ENCODE measurements at regions not wholly inside any gene's neighbourhood (a gene's known extent, or its start where the extent isn't known, plus 50 kb on each side); places are given as distances from the start of the nearest gene placed in this dataset.
"Not testable (repeated sequence)": the region's sequence is repeated elsewhere in the genome, so short reads cannot be mapped to it uniquely, and the experiment has no call there.

GRCh38 chr6:94902974-94903628, 674.2 kb upstream of the MANEA start:
- Mint-ChIP-seq H3K27ac (no peak overlapping the region), H3K9me3 (peaks cover 23 to 25% of the 10 kb centered on the region in 2 donors), H3K36me3 (no peaks in the 10 kb centered on the region)
- no peak for ATAC-seq
- no peak for DNase-seq (ENCODE audit: low spot score in 2 of 2)

GRCh38 chr6:94899191-94899590, 678.1 kb upstream of the MANEA start:
- no peak for DNase-seq (ENCODE audit: low spot score in 2 of 2)
- H3K36me3 Mint-ChIP-seq = no peaks in the 10 kb centered on the region
- H3K27ac Mint-ChIP-seq = no peak overlapping the region
- peaks cover 9 to 10% of the 10 kb centered on the region in 2 donors for H3K9me3 Mint-ChIP-seq
- no peak for ATAC-seq

GRCh38 chr6:94894300-94894699, 683.0 kb upstream of the MANEA start:
- DNase-seq (ENCODE audit: low spot score in 2 of 2) (no peak), ATAC-seq (no peak)
- Mint-ChIP-seq H3K27ac (no peak overlapping the region), H3K36me3 (no peaks in the 10 kb centered on the region), H3K9me3 (no peaks in the 10 kb centered on the region)

- DNase-seq (ENCODE audit: low spot score in 2 of 2) (no peak), ATAC-seq (no peak)
- no peaks in the 10 kb centered on the region for H3K9me3 Mint-ChIP-seq
- no peaks in the 10 kb centered on the region for H3K36me3 Mint-ChIP-seq
- no peak overlapping the region for H3K27ac Mint-ChIP-seq
Measured at GRCh38 chr6:94893327-94893726, 684.0 kb upstream of the MANEA start.

GRCh38 chr6:94873819-94874218, 703.5 kb upstream of the MANEA start:
- not testable (repeated sequence) for DNase-seq (ENCODE audit: low spot score in 2 of 2); ATAC-seq; H3K36me3 Mint-ChIP-seq; H3K27ac Mint-ChIP-seq
- H3K9me3 Mint-ChIP-seq = peaks cover 4 to 11% of the 10 kb centered on the region in 2 donors

GRCh38 chr6:94862112-94862511, 715.2 kb upstream of the MANEA start:
- no peak overlapping the region for H3K27ac Mint-ChIP-seq
- no peaks in the 10 kb centered on the region for H3K36me3 Mint-ChIP-seq
- H3K9me3 Mint-ChIP-seq = peaks cover 4% of the 10 kb centered on the region in 2 donors
- ATAC-seq (no peak), DNase-seq (ENCODE audit: low spot score in 2 of 2) (no peak)

- ATAC-seq = no peak
- no peak for DNase-seq (ENCODE audit: low spot score in 2 of 2)
- Mint-ChIP-seq H3K36me3 (no peaks in the 10 kb centered on the region), H3K9me3 (peaks cover 0 to 4% of the 10 kb centered on the region in 2 donors), H3K27ac (no peak overlapping the region)
Measured at GRCh38 chr6:94859924-94860323, 717.4 kb upstream of the MANEA start.

GRCh38 chr6:94856999-94857398, 720.3 kb upstream of the MANEA start:
- not testable (repeated sequence) for H3K27ac Mint-ChIP-seq; H3K36me3 Mint-ChIP-seq; ATAC-seq; DNase-seq (ENCODE audit: low spot score in 2 of 2)
- peaks cover 5 to 17% of the 10 kb centered on the region in 2 donors for H3K9me3 Mint-ChIP-seq

GRCh38 chr6:94851329-94851728, 726.0 kb upstream of the MANEA start:
- not testable (repeated sequence) for H3K36me3 Mint-ChIP-seq; ATAC-seq; DNase-seq (ENCODE audit: low spot score in 2 of 2); H3K27ac Mint-ChIP-seq
- peaks cover 5 to 17% of the 10 kb centered on the region in 2 donors for H3K9me3 Mint-ChIP-seq

- Mint-ChIP-seq H3K27ac (no peak overlapping the region), H3K36me3 (no peaks in the 10 kb centered on the region), H3K9me3 (peaks cover 0 to 2% of the 10 kb centered on the region in 2 donors)
- ATAC-seq = no peak
- no peak for DNase-seq (ENCODE audit: low spot score in 2 of 2)
Measured at GRCh38 chr6:94845742-94846141, 731.6 kb upstream of the MANEA start.

GRCh38 chr6:94835264-94835663, 742.1 kb upstream of the MANEA start:
- Mint-ChIP-seq H3K27ac (no peak overlapping the region), H3K36me3 (no peaks in the 10 kb centered on the region), H3K9me3 (peaks cover 11 to 19% of the 10 kb centered on the region in 2 donors)
- DNase-seq (ENCODE audit: low spot score in 2 of 2) = no peak
- ATAC-seq = no peak

- peaks cover 5 to 14% of the 10 kb centered on the region in 2 donors for H3K9me3 Mint-ChIP-seq
- DNase-seq (ENCODE audit: low spot score in 2 of 2) = no peak
- no peaks in the 10 kb centered on the region for H3K36me3 Mint-ChIP-seq
- H3K27ac Mint-ChIP-seq = no peak overlapping the region
- no peak for ATAC-seq
Measured at GRCh38 chr6:94813806-94814205, 763.5 kb upstream of the MANEA start.

GRCh38 chr6:94801344-94801743, 776.0 kb upstream of the MANEA start:
- ATAC-seq = no peak
- Mint-ChIP-seq H3K36me3 (peaks cover 0 to 4% of the 10 kb centered on the region in 2 donors), H3K9me3 (peaks cover 9 to 12% of the 10 kb centered on the region in 2 donors), H3K27ac (no peak overlapping the region)
- no peak for DNase-seq (ENCODE audit: low spot score in 2 of 2)

- Mint-ChIP-seq H3K9me3 (peaks cover 17 to 20% of the 10 kb centered on the region in 2 donors), H3K36me3 (peaks cover 0 to 7% of the 10 kb centered on the region in 2 donors), H3K27ac (no peak overlapping the region)
- DNase-seq (ENCODE audit: low spot score in 2 of 2) = no peak
- no peak for ATAC-seq
Measured at GRCh38 chr6:94785514-94785913, 791.8 kb upstream of the MANEA start.

- H3K9me3 Mint-ChIP-seq = peaks cover 17 to 20% of the 10 kb centered on the region in 2 donors
- H3K27ac Mint-ChIP-seq; ATAC-seq; DNase-seq (ENCODE audit: low spot score in 2 of 2); H3K36me3 Mint-ChIP-seq: not testable (repeated sequence)
Measured at GRCh38 chr6:94785081-94785480, 792.3 kb upstream of the MANEA start.

- no peak overlapping the region for H3K27ac Mint-ChIP-seq
- DNase-seq (ENCODE audit: low spot score in 2 of 2) (no peak), ATAC-seq (no peak)
- H3K36me3 Mint-ChIP-seq = no peaks in the 10 kb centered on the region
- H3K9me3 Mint-ChIP-seq = no peaks in the 10 kb centered on the region
Measured at GRCh38 chr6:94769197-94769596, 808.1 kb upstream of the MANEA start.

- no peaks in the 10 kb centered on the region for H3K36me3 Mint-ChIP-seq
- H3K27ac Mint-ChIP-seq = no peak overlapping the region
- H3K9me3 Mint-ChIP-seq = peaks cover 11 to 12% of the 10 kb centered on the region in 2 donors
- DNase-seq (ENCODE audit: low spot score in 2 of 2) = no peak
- ATAC-seq = no peak
Measured at GRCh38 chr6:94751641-94752329, 825.5 kb upstream of the MANEA start.

- no peaks in the 10 kb centered on the region for H3K36me3 Mint-ChIP-seq
- no peak overlapping the region for H3K27ac Mint-ChIP-seq
- H3K9me3 Mint-ChIP-seq = peaks cover 6 to 10% of the 10 kb centered on the region in 2 donors
- ATAC-seq = no peak
- no peak for DNase-seq (ENCODE audit: low spot score in 2 of 2)
Measured at GRCh38 chr6:94736236-94736635, 841.1 kb upstream of the MANEA start.
